GM23338 (cell line): ENCODE measurements at regions not wholly inside any gene's neighbourhood (a gene's known extent, or its start where the extent isn't known, plus 50 kb on each side); places are given as distances from the start of the nearest gene placed in this dataset.

Experiments
- ATAC-seq: fragments of 200-7000 bp; cut with Tn5 transposase; 3 replicates; pipeline ENCODE4 v1.9.1; 2020
- DNase-seq: peaks from one replicate; pipeline ENCODE4 v3.0.0-alpha.2; 2015; ENCODE audit warnings: low spot score
- H2AFZ ChIP-seq: fragments of 200-600 bp; sonication (generic); 2 replicates; pipeline ENCODE4 v1.8.0; 2016; ENCODE audit warnings: antibody characterized with exemption, mild to moderate bottlenecking, moderate library complexity
- H3F3A ChIP-seq: fragments of 200-600 bp; sonication (generic); replicated peaks from 2 replicates; pipeline ENCODE4 v1.8.0; 2017; ENCODE audit warnings: antibody characterized with exemption, mixed run types, low read depth
- H3K27ac ChIP-seq: fragments of 200-600 bp; sonication (generic); 2 replicates; pipeline ENCODE4 v1.6.1; 2016; ENCODE audit warnings: low read depth
- H3K27me3 ChIP-seq: fragments of 200-600 bp; sonication (generic); 2 replicates; pipeline ENCODE4 v1.8.0; 2016; ENCODE audit warnings: mild to moderate bottlenecking, mixed run types, moderate library complexity; ENCODE audit not compliant: insufficient read depth
- H3K36me3 ChIP-seq: fragments of 200-600 bp; sonication (generic); 2 replicates; pipeline ENCODE4 v1.8.0; 2016; ENCODE audit warnings: mild to moderate bottlenecking; ENCODE audit not compliant: insufficient read depth
- H3K4me1 ChIP-seq: fragments of 200-600 bp; sonication (generic); 2 replicates; pipeline ENCODE4 v1.8.0; 2016; ENCODE audit warnings: mild to moderate bottlenecking, moderate library complexity; ENCODE audit not compliant: insufficient read depth
- H3K4me2 ChIP-seq: fragments of 200-600 bp; sonication (generic); 2 replicates; pipeline ENCODE4 v1.7.1; 2017; ENCODE audit warnings: mixed run types
- H3K4me3 ChIP-seq: fragments of 200-600 bp; sonication (generic); 2 replicates; pipeline ENCODE4 v1.6.1; 2016; ENCODE audit warnings: mixed run types
- H3K79me2 ChIP-seq: fragments of 200-600 bp; sonication (generic); replicated peaks from 2 replicates; pipeline ENCODE4 v1.8.0; 2017; ENCODE audit warnings: mild to moderate bottlenecking; ENCODE audit not compliant: insufficient read depth
- H3K9me2 ChIP-seq: fragments of 200-600 bp; sonication (generic); 2 replicates; pipeline ENCODE4 v1.8.0; 2017; ENCODE audit not compliant: insufficient read depth
- H4K20me1 ChIP-seq: fragments of 200-600 bp; sonication (generic); replicated peaks from 2 replicates; pipeline ENCODE4 v1.8.0; 2017; ENCODE audit warnings: mild to moderate bottlenecking; ENCODE audit not compliant: insufficient read depth
- H3K27ac Mint-ChIP-seq: 2 replicates; pipeline ENCODE4 v1.8.0; 2020; ENCODE audit warnings: inconsistent platforms, mild to moderate bottlenecking, moderate library complexity, mixed read lengths
- H3K27me3 Mint-ChIP-seq: 3 replicates; pipeline ENCODE4 v1.8.0; 2022; ENCODE audit warnings: low read depth, mild to moderate bottlenecking, moderate library complexity, mixed read lengths, inconsistent platforms; ENCODE audit not compliant: insufficient read depth, poor library complexity
- H3K36me3 Mint-ChIP-seq: 3 replicates; pipeline ENCODE4 v1.8.0; 2021; ENCODE audit warnings: low read depth, mild to moderate bottlenecking, inconsistent platforms, moderate library complexity, mixed read lengths
- H3K4me1 Mint-ChIP-seq: 3 replicates; pipeline ENCODE4 v1.8.0; 2020; ENCODE audit warnings: mild to moderate bottlenecking, inconsistent platforms, mixed read lengths
- H3K4me3 Mint-ChIP-seq: 3 replicates; pipeline ENCODE4 v1.8.0; 2021; ENCODE audit warnings: moderate library complexity, mild to moderate bottlenecking, inconsistent platforms, mixed read lengths
- H3K9me3 Mint-ChIP-seq: 3 replicates; pipeline ENCODE4 v1.8.0; 2020; ENCODE audit warnings: moderate library complexity, mild to moderate bottlenecking, inconsistent platforms, mixed read lengths
- CREB1 ChIP-seq: fragments of 250-450 bp; sonication (Bioruptor Pico); IDR thresholded peaks from 2 replicates; pipeline ENCODE4 v1.5.0; 2020; ENCODE audit warnings: low read depth, mild to moderate bottlenecking, moderate library complexity
- CTCF ChIP-seq, 2 experiments: fragments of 200-600 bp in 1 of 2; sonication (generic) in 1 of 2; conservative IDR thresholded peaks; 2 replicates each; pipeline versions ENCODE4 v1.5.1 to v1.6.1; 2016 to 2017; ENCODE audit warnings: antibody characterized with exemption in 2 of 2, low read depth in 2 of 2, mild to moderate bottlenecking in 2 of 2, moderate library complexity in 1 of 2
- EZH2 ChIP-seq: fragments of 200-600 bp; sonication (generic); IDR thresholded peaks from one replicate; pipeline ENCODE4 v1.8.0; 2017; ENCODE audit warnings: antibody characterized with exemption, mild to moderate bottlenecking, low read depth; ENCODE audit not compliant: unreplicated experiment
- EZH2phosphoT487 ChIP-seq: fragments of 200-600 bp; sonication (generic); IDR thresholded peaks from one replicate; pipeline ENCODE4 v1.8.1; 2018; ENCODE audit warnings: antibody characterized with exemption; ENCODE audit not compliant: unreplicated experiment
- JUNB ChIP-seq: IDR thresholded peaks from one replicate; pipeline ENCODE4 v1.6.1; 2016; ENCODE audit warnings: antibody characterized with exemption; ENCODE audit not compliant: unreplicated experiment
- NANOG ChIP-seq: IDR thresholded peaks from 2 replicates; pipeline ENCODE4 v1.6.1; 2016; ENCODE audit warnings: antibody characterized with exemption, borderline replicate concordance
- POLR2AphosphoS5 ChIP-seq: IDR thresholded peaks from 2 replicates; pipeline ENCODE4 v1.6.1; 2016; ENCODE audit warnings: antibody characterized with exemption, low read depth
- REST ChIP-seq: IDR thresholded peaks from one replicate; pipeline ENCODE4 v1.6.1; 2018; ENCODE audit warnings: antibody characterized with exemption; ENCODE audit not compliant: unreplicated experiment
- STAT1 ChIP-seq: IDR thresholded peaks from one replicate; pipeline ENCODE4 v1.6.1; 2016; ENCODE audit warnings: antibody characterized with exemption; ENCODE audit not compliant: unreplicated experiment
- ZNF114 ChIP-seq: fragments of 250-450 bp; sonication (Bioruptor Pico); IDR thresholded peaks from 2 replicates; pipeline ENCODE4 v1.5.0; 2020; ENCODE audit warnings: mild to moderate bottlenecking, moderate library complexity
- ZNF331 ChIP-seq: fragments of 250-450 bp; sonication (Bioruptor Pico); IDR thresholded peaks from 2 replicates; pipeline ENCODE4 v1.5.0; 2020; ENCODE audit warnings: low read depth, mild to moderate bottlenecking, moderate library complexity
- ZNF462 ChIP-seq: fragments of 250-450 bp; sonication (Bioruptor Pico); IDR thresholded peaks from 2 replicates; pipeline ENCODE4 v1.5.0; 2020; ENCODE audit warnings: mild to moderate bottlenecking, moderate library complexity
- TF ChIP-seq, protein P1 (sequence below): IDR thresholded peaks from 2 replicates; pipeline ENCODE4 v1.6.1; 2016; ENCODE audit warnings: antibody characterized with exemption

- Mint-ChIP-seq H3K36me3 (no peaks in the 10 kb centered on the region), H3K27ac (no peak overlapping the region), H3K4me1 (peaks cover 17% of the 10 kb centered on the region), H3K27me3 (peaks cover under 1% of the 10 kb centered on the region), H3K4me3 (no peak overlapping the region), H3K9me3 (no peaks in the 10 kb centered on the region)
- H2AFZ ChIP-seq = no peak overlapping the region
- no peaks in the 10 kb centered on the region for H3K27me3 ChIP-seq
- no peak overlapping the region for H3K4me3 ChIP-seq
- ATAC-seq (no peak), DNase-seq (no peak)
- H3K27ac ChIP-seq = no peak overlapping the region
- no peak overlapping the region for H3K4me2 ChIP-seq
- no peaks in the 10 kb centered on the region for H3K79me2 ChIP-seq
- TF ChIP-seq REST = no peak
- TF ChIP-seq EZH2phosphoT487 = no peak
- TF ChIP-seq ZNF114 (CRISPR knock-in tag) = no peak
- no peak for TF ChIP-seq POLR2AphosphoS5
- TF ChIP-seq STAT1 = no peak
- TF ChIP-seq, protein P1, sequence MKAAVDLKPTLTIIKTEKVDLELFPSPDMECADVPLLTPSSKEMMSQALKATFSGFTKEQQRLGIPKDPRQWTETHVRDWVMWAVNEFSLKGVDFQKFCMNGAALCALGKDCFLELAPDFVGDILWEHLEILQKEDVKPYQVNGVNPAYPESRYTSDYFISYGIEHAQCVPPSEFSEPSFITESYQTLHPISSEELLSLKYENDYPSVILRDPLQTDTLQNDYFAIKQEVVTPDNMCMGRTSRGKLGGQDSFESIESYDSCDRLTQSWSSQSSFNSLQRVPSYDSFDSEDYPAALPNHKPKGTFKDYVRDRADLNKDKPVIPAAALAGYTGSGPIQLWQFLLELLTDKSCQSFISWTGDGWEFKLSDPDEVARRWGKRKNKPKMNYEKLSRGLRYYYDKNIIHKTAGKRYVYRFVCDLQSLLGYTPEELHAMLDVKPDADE = no peak
- TF ChIP-seq CTCF (conservative IDR thresholded peaks at IDR 0.05; ENCODE audit: low read depth in 2 of 2) = no peak
- no peak for TF ChIP-seq CREB1 (CRISPR knock-in tag)
- no peak for TF ChIP-seq NANOG
- TF ChIP-seq ZNF331 = no peak
- TF ChIP-seq EZH2 = no peak
- no peak for TF ChIP-seq JUNB
- no peak for TF ChIP-seq ZNF462 (CRISPR knock-in tag)
- H3K36me3 ChIP-seq = no peaks in the 10 kb centered on the region
- no peaks in the 10 kb centered on the region for H4K20me1 ChIP-seq
- no peaks in the 10 kb centered on the region for H3F3A ChIP-seq
- no peaks in the 10 kb centered on the region for H3K9me2 ChIP-seq
- peaks cover 23% of the 10 kb centered on the region for H3K4me1 ChIP-seq
These were observed 98.6 kb upstream of the LPP start for GRCh38 chr3:188055388-188055787.
